GM18951 (cell line): ENCODE measurements at regions not wholly inside any gene's neighbourhood (a gene's known extent, or its start where the extent isn't known, plus 50 kb on each side); places are given as distances from the start of the nearest gene placed in this dataset.

Experiments
- POLR2A ChIP-seq: IDR thresholded peaks from 4 replicates; pipeline ENCODE4 v1.6.1; 2011; ENCODE audit warnings: mild to moderate bottlenecking; ENCODE audit not compliant: insufficient read length, insufficient read depth; ENCODE audit errors: extremely low read depth
- in situ Hi-C: fragments of 300-500 bp; cut with MboI; formaldehyde crosslinking; loops from one replicate; pipeline ENCODE4 v1.12.0; 2022; ENCODE audit warnings: low sequenced_read_pairs, mixed read lengths, inconsistent platforms; ENCODE audit not compliant: unreplicated experiment

DNA sequence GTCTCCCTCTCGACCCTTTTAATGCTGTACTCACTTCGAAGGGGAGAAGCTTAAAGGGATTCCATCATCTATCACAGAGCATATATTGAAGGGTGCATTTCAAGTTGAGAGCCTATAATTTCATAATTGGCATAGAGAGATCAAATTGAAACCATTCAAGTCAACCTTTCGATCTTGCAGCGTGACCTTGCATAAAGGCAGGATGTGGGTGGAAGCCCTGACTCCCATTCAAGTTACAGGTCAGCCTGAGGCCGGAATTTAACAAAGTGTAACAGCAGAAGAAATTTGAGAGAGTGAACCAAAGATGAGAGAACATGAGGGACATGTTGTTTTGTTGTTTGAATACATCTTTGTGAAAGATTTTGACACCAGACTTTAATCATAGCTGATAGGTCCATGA is 195.3 kb upstream of the TPK1 start:
- in situ Hi-C loops = loop anchor here (25.0 kb wide), 1 partner anchor 1056 kb away; no protein-coding TSS in a partner anchor

DNA sequence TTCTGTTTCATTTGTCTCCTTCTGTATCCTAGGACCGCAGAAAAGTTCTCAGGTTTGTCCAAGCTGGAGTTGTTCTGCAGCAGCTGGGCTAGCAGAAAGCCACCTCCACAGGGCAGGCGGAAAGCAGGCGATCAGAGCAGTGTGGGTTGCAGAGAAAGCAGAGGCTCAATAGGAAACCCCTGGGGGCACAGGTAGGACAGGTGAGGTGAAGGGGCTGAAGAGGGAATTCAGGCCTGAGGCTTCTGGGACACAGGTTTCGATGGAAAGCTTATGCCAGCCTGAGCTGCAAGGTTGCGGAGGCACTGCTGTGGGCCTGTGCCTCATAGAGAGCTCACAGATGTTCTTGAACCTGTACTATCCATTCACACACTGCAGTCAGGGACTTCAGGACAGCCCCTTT is 194.9 kb upstream of the TPK1 start:
- no peak for TF ChIP-seq POLR2A
- in situ Hi-C loops = loop anchor here (25.0 kb wide), 1 partner anchor 1057 kb away; no protein-coding TSS in a partner anchor

More for the DNA sequence above, 195.3 kb upstream of the TPK1 start:
- TF ChIP-seq POLR2A = no peak

GRCh38 chr7:145020454-145020853 is 184.6 kb upstream of the TPK1 start:
- TF ChIP-seq POLR2A = no peak
- in situ Hi-C loops = no loop called here

GRCh38 chr7:145016068-145016467 is 180.2 kb upstream of the TPK1 start:
- in situ Hi-C loops = no loop called here
- no peak for TF ChIP-seq POLR2A

DNA sequence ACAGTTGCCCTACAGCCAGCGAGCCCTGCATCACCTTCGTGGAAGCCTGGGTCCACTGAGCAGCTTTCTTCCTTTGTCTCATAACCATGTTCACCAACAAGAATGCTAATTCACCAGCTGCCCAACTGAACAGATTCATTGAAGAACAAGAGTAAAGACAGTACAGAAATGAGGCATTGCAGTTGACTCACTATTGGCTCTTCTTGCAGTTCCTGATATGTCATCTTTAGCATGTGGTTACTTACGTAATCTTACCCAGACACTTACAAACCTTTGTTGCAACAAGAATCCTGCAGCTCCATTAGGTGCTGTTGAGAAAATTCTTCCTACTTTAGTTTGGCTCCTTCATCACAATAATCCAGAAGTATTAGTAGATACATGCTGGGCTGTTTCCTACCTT is 174.0 kb upstream of the TPK1 start:
- no peak for TF ChIP-seq POLR2A
- in situ Hi-C loops = no loop called here

DNA sequence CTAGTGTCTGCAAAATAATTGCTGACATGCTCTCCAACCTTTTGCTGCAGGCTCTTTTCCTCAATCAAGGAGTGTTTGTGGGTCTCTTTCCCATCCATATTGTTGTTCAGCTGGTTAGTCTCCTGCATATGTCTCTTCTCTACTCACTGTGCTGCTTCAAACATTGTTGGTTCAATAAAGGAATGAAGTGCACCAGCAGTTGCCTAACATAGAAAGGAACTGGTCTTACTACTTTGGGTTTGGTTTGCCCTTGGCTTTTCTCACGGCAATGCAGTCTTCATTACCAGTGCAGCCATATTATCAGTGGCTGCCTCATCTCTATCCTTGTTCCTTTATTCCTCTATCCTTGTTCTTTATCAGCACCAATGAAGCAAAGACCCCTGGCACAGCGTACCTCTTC is 169.7 kb upstream of the TPK1 start:
- TF ChIP-seq POLR2A = no peak
- in situ Hi-C loops = no loop called here

DNA sequence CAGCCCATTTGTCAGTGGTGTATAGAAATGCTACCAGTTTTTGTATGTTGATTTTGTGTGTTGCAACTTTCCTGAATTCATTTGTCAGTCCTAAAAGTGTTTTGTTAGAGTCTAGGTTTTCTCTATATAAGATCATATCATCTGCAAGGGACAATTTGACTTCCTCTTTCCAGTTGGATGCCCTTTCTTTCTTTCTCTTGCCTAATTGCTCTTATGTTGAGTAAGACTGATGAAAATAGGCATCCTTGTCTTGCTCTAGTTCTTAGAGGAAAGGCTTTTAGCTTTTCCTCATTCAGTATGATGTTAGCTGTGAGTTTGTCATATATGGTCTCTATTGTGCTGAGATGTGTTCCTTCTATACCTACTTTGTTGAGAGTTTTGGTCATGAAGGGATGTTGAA is 161.7 kb upstream of the TPK1 start:
- TF ChIP-seq POLR2A = no peak
- in situ Hi-C loops = no loop called here

- TF ChIP-seq POLR2A = no peak
- in situ Hi-C loops = no loop called here
Observed at GRCh38 chr7:144995495-144995894, 159.6 kb upstream of the TPK1 start.

GRCh38 chr7:144991041-144991440 is 155.2 kb upstream of the TPK1 start:
- in situ Hi-C loops = no loop called here
- TF ChIP-seq POLR2A = no peak

- TF ChIP-seq POLR2A = no peak
- in situ Hi-C loops = no loop called here
Observed at GRCh38 chr7:144987686-144988085, 151.8 kb upstream of the TPK1 start.

DNA sequence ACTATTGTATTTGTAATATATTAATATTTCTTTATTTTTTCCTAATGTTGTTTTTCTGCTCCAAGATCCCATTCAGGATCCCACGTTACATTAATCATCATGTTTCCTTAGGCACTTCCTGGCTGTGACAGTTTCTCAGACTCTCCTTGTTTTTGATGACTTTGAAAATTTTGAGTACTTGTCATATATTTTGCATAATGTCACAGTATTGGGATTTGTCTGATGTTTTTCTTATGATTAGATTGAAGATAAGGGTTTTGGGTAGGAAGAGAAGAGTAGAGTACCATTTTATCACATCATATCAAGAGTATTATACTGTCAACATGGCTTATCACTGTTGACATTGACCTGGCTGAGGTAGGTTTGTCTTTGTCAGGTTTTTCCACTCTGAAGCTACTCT is 146.3 kb upstream of the TPK1 start:
- in situ Hi-C loops = no loop called here
- TF ChIP-seq POLR2A = no peak

GRCh38 chr7:144975882-144976281 is 140.0 kb upstream of the TPK1 start:
- in situ Hi-C loops = no loop called here
- TF ChIP-seq POLR2A = no peak

- in situ Hi-C loops = no loop called here
- no peak for TF ChIP-seq POLR2A
Observed at GRCh38 chr7:144969787-144970186, 133.9 kb upstream of the TPK1 start.

DNA sequence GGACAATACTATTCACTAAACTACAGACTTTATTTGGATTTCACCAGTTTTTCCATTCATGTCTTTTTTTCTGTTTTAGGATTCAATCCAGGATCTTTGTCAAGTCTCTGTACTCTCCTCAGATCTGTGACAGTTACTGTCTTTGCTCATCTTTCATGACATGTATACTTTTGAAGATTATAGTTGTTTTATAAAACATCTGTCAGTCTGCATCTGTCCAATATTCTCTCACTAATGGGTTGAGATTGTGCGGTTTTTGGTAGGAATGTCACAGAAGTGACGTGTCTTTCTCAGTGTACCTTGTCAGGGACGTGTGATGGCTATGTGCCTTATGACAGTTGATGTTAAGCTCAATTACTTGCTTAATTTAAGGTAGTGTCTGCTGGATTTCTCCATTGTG is 124.9 kb upstream of the TPK1 start:
- in situ Hi-C loops = no loop called here
- TF ChIP-seq POLR2A = no peak

- no peak for TF ChIP-seq POLR2A
- in situ Hi-C loops = no loop called here
Observed at GRCh38 chr7:144957998-144958397, 122.1 kb upstream of the TPK1 start.

- no peak for TF ChIP-seq POLR2A
Observed at GRCh38 chr7:144955422-144955821, 119.6 kb upstream of the TPK1 start.

DNA sequence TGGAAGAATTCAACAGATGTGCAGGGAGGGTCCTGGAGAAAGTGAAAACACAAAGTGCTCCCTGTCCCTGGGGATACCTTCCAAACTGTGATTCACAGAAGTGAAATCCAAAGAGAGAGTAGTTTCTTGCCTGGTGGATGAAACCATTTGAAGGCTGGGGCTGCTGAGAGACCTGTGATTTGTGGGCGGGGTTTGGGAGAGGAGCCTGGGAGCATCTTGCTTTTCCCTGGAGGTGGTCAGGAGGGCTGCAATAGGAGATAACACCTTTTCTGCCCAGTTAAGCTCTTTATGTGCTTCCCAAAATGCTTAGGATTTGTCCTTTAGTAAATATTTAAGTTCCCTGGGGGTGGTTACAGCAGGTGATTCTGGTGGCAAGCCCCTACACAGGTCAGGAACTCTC is 105.3 kb upstream of the TPK1 start:
- in situ Hi-C loops = no loop called here
- TF ChIP-seq POLR2A = no peak

More at GRCh38 chr7:144955422-144955821, 119.6 kb upstream of the TPK1 start:
- in situ Hi-C loops = no loop called here
